Fibroblast of the conjunctiva (primary cell): ENCODE measurements at regions not wholly inside any gene's neighbourhood (a gene's known extent, or its start where the extent isn't known, plus 50 kb on each side); places are given as distances from the start of the nearest gene placed in this dataset.
A peak's percentile ranks its signal among the peaks of the same experiment; 100 is the strongest.
"Not testable (repeated sequence)": the region's sequence is repeated elsewhere in the genome, so short reads cannot be mapped to it uniquely, and the experiment has no call there.

Source experiments
- DNase-seq: peaks from one replicate; pipeline ENCODE4 v3.0.0-alpha.2; 2010; ENCODE audit warnings: low read depth

GRCh38 chr4:92012899-92013867 is 290.6 kb upstream of the GRID2 start:
- no peak for DNase-seq

DNA sequence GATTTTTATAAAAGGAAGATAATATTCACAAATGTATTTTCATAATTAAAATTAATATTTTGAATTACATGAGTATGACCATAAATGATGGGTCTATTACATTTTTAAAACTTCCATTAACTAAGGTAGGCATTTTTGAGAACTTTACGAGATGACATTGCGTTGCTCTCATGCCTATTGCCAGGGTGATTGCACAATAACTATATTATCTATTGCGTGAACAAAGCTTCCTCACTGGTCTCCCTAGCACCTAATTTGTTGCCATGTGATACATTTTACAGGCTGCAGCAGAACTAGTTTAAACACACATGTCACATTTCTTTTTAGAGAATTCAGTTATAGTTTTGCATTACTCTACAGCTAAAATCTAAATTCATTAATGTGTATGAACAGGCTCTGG is 289.7 kb upstream of the GRID2 start:
- no peak for DNase-seq

- no peak for DNase-seq
Measured at GRCh38 chr4:92021203-92021602, 282.6 kb upstream of the GRID2 start.

DNA sequence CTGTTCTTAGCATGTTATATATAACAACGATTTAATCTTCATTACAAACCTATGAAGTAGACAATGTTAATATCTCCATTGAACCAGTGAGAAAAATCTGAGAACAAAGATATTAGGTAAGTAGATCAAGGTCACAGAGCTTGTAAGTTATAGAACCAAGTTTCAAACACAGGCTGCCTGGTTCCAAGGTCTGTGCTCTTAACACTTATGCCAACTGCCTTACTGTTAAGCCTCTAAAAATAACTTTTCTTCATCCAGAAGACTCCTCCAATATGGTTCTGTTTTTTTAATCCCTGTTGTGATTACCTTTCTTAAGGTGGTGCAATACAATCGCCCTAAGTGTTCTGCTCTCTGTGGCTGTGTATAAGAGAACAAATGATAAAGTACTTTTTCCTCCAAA is 282.0 kb upstream of the GRID2 start:
- DNase-seq: no peak

GRCh38 chr4:92028830-92029229 is 274.9 kb upstream of the GRID2 start:
- DNase-seq: not testable (repeated sequence)

DNA sequence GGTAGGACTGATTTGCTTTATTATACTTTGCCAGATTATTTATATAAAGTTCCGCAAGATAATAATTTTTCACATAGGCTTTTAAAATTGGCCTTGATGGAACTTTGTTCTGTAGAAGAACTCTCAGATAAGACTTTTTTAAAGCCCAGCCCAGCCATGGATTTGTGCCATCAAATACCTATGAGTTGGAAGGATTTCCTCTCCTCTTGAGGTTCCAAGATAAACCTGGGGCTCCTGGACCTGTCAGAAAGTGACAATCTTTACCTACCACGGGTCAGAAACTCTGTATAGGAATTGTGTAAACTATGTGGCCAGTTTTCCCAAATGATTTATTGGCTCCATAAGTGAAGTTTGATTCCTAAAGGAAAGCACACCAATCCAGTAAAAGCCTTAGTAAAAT is 271.9 kb upstream of the GRID2 start:
- DNase-seq: no peak

DNA sequence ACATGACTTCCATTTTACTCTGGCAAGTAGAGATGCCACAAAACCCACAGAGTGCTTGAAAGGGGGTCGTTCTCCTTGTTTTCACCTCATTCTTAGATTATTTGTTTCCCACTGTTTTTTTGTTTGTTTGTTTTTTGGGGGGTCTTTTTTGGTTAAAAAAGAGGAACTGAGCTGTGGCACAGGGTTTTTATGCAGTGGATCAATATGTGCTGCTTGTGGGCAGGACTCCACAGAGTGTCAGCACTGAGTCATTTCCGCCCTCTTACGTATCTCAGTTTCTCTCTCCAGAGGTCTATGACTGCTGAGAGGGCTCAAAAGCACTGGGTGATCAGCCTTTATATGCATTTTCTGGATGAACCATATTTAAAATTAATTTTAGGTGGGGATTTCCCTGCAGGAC is 268.1 kb upstream of the GRID2 start:
- DNase-seq: no peak

DNA sequence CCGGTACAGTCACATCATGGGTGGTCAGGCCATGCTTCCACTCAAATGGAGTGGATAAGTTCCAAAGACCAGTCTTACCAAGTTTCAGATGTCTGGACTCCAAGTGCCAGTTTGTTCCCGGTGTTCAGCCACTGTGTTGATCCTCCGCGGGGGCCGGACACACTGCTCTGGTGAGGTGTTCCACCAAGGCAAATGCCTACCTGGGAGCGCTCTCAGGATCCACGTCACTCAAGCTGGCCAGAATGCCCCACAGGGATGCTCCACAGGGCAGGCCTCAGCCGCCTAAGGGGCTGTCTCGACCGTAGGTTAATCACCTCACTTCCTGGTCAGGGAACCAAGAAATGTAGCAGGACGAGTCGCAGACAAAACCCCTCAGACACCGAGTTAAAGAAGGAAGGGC is 258.0 kb upstream of the GRID2 start:
- no peak for DNase-seq

GRCh38 chr4:92047209-92047875 is 256.4 kb upstream of the GRID2 start:
- DNase-seq: peak; percentile 22

GRCh38 chr4:92050875-92051274 is 252.9 kb upstream of the GRID2 start:
- no peak for DNase-seq

GRCh38 chr4:92059615-92060014 is 244.2 kb upstream of the GRID2 start:
- DNase-seq: no peak

DNA sequence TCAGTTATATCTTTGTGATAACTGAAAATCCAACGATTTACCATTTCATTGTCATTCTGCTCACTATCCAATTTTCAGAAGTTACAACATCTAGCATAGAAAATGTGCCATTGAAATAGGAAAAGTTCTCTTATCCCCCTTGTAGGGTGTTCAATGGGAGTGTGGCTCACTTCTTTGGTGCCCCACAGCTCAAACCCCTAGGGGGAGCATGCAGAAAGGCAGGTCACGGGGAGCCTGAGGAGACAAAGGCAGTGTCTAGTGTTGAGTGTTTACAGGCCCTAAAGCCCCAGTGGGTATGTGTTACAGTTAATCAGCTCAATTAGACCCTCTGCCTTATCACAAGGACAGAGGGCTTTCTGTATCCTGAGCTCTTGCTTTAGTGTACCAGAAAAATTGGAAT is 243.4 kb upstream of the GRID2 start:
- no peak for DNase-seq

DNA sequence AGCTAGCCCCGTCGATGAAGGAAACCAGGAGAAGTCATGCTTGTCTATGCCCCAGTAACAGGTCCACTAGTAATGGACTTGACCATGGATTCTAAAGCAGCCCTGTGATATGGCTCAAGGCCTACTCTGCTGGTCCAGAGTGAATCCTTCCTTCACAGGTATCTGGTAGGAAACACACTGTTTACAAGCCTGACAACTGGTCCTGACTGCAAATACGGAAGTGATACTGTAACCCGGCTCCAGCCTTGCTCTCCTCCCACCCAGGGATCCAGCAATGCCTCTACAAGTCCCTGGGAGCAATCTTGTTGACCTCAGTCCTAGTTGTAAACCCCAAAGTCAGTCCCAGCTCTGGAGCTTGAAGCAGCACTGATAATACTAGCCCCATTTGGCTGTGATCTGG is 239.2 kb upstream of the GRID2 start:
- DNase-seq: no peak

DNA sequence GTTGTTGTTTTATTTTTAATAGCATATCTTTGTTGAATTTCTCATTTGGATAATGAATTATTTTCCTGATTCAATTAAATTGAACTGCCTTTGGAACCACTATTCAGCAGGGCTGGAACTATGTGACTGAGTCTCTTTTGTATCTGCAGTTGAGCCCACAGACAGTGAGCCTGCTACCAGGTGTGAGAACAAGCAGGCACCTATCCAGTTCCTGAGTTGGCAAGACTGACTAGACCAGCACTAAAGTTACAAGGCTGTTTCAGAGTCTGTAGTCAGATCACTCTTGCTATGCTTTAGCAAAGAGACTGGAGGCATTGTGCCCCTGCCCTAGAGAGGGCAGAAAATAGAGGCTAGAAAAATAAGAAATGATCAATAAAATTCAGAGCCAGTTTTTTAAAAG is 237.3 kb upstream of the GRID2 start:
- DNase-seq: no peak

GRCh38 chr4:92071587-92071986 is 232.2 kb upstream of the GRID2 start:
- DNase-seq: no peak

DNA sequence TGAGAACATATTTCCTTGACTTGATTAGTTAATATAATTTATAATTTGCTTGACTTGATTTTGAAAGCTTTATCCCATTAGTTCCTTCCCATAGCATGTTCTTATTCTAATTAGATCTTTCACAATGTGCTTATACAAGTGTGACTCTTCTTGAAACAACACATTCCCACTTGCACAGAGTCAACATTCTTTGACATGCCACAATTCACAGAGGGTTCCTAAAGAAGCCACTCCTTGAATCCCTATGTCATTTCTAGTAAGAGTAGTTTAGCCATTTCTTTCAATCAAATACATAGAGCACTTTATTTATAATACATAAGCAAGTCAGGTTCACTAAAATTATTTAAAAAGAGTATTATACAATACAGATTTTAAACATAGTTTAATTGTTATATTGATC is 228.9 kb upstream of the GRID2 start:
- DNase-seq: no peak

DNA sequence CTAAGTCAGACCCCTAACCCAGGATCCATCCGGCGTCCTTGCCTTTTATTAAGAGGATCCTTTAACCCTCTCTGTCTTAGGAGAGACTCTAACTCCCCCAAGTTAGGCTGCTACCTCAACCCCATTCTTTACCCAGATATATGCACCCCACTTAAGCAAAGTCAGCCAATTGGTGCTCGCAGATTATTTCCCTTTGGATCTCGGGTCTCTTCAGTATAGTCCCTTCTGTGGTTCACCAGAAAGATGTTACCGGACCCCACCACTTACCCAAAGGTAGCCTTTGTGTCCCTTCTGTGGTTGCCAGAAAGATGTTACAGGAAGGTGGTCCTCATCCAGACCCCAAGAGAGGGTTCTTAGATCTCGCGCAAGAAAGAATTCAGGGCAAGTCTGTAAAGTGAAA is 212.9 kb upstream of the GRID2 start:
- DNase-seq: no peak

GRCh38 chr4:92091335-92091734 is 212.4 kb upstream of the GRID2 start:
- DNase-seq: no peak

- DNase-seq: peak; percentile 6
Measured at GRCh38 chr4:92099861-92100260, 203.9 kb upstream of the GRID2 start.

GRCh38 chr4:92100975-92101374 is 202.8 kb upstream of the GRID2 start:
- no peak for DNase-seq

DNA sequence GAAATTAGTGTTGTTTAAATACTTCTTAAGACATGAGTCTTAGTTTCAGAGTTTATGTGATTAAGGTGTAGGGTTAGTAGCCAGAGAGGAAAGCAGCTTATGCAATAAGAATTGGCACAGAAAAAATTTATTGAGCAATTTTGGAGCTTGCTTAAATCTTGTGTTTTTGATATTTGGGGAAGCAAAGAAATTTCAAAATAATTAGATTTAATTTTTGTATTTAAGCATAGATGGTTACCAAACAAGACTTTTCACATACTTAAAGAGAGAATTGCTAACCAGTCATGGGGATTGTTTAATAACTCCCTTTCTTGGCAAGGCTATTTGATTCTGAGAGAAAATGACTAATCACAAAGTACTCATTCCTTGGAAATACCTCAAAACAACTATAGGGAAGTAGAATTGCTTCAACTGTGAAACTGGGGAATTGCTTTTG is 202.0 kb upstream of the GRID2 start:
- DNase-seq: peak; percentile 77

DNA sequence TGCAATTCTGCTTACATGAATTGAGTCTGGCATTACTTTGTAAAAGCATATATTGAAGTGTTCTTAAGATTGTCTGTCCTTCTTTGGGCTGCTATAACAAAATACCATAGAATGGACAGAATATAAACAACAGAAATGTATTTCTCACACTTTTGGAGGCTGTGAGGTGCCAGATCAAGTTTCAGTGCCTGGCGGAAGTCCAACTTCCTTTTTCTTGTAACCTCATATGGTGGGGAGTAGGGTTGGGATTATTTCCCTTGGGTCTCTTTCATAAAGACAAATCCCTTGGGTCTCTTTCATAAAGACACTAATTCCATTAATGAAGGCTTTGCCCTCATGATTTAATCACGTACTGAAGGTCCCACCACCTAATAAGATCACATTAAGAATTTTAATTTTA is 199.3 kb upstream of the GRID2 start:
- no peak for DNase-seq

DNA sequence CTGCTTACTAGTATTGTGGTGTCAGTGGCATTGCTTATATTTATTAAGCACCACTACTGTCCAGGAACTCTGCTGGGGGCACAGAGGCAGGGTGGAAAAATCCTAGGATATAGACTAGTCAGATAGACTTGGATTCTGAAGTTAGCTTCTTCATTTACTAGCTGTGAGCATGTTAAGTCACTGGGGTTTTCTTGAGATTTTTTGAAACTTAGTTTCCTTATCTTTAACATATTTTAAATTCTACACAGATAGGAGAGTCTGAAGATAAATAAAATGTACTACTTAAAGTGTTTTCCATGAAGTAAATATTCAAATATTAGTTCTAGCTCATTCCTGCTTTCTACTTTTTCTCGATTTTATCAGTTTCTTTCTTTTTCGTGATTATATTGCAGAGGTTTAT is 196.9 kb upstream of the GRID2 start:
- DNase-seq: no peak
